ENCODE measurements at regions not wholly inside any gene's neighbourhood (a gene's known extent, or its start where the extent isn't known, plus 50 kb on each side); places are given as distances from the start of the nearest gene placed in this dataset.
"Not testable (repeated sequence)": the region's sequence is repeated elsewhere in the genome, so short reads cannot be mapped to it uniquely, and the experiment has no call there.

GRCh38 chr18:47690778-47691177 lies 239.7 kb downstream of the SMAD2 start:
- DNase-seq; in situ Hi-C loops (cut with HindIII; ENCODE audit: low pct_ligation_motif_present, low pct_unique_long_range_greater_than_20kb, low sequenced_read_pairs): not testable (repeated sequence)

- in situ Hi-C loops (cut with HindIII; ENCODE audit: low pct_ligation_motif_present, low pct_unique_long_range_greater_than_20kb, low sequenced_read_pairs), result no loop called here
- DNase-seq, result no peak
Measured at GRCh38 chr18:47689371-47689770, 241.1 kb downstream of the SMAD2 start.

- in situ Hi-C loops (cut with HindIII; ENCODE audit: low pct_ligation_motif_present, low pct_unique_long_range_greater_than_20kb, low sequenced_read_pairs), result no loop called here
- no peak for DNase-seq
Measured at GRCh38 chr18:47686806-47687205, 243.7 kb downstream of the SMAD2 start.

- no peak for DNase-seq
- in situ Hi-C loops (cut with HindIII; ENCODE audit: low pct_ligation_motif_present, low pct_unique_long_range_greater_than_20kb, low sequenced_read_pairs), result no loop called here
Measured at GRCh38 chr18:47683774-47684173, 246.7 kb downstream of the SMAD2 start.

- in situ Hi-C loops (cut with HindIII; ENCODE audit: low pct_ligation_motif_present, low pct_unique_long_range_greater_than_20kb, low sequenced_read_pairs), result no loop called here
- no peak for DNase-seq
Measured at GRCh38 chr18:47682876-47683275, 247.6 kb downstream of the SMAD2 start.

- in situ Hi-C loops (cut with HindIII; ENCODE audit: low pct_ligation_motif_present, low pct_unique_long_range_greater_than_20kb, low sequenced_read_pairs), result no loop called here
- DNase-seq, result no peak
Measured at GRCh38 chr18:47680488-47680887, 250.0 kb downstream of the SMAD2 start.

- in situ Hi-C loops (cut with HindIII; ENCODE audit: low pct_ligation_motif_present, low pct_unique_long_range_greater_than_20kb, low sequenced_read_pairs), result no loop called here
- no peak for DNase-seq
Measured at GRCh38 chr18:47679864-47680263, 250.6 kb downstream of the SMAD2 start.

GRCh38 chr18:47677952-47678351 lies 252.5 kb downstream of the SMAD2 start:
- no peak for DNase-seq
- in situ Hi-C loops (cut with HindIII; ENCODE audit: low pct_ligation_motif_present, low pct_unique_long_range_greater_than_20kb, low sequenced_read_pairs), result no loop called here

- no peak for DNase-seq
- in situ Hi-C loops (cut with HindIII; ENCODE audit: low pct_ligation_motif_present, low pct_unique_long_range_greater_than_20kb, low sequenced_read_pairs), result no loop called here
Measured at GRCh38 chr18:47669815-47670214, 260.6 kb downstream of the SMAD2 start.

- no peak for DNase-seq
- in situ Hi-C loops (cut with HindIII; ENCODE audit: low pct_ligation_motif_present, low pct_unique_long_range_greater_than_20kb, low sequenced_read_pairs), result no loop called here
Measured at GRCh38 chr18:47658498-47658897, 272.0 kb downstream of the SMAD2 start.

- in situ Hi-C loops (cut with HindIII; ENCODE audit: low pct_ligation_motif_present, low pct_unique_long_range_greater_than_20kb, low sequenced_read_pairs), result no loop called here
- no peak for DNase-seq
Measured at GRCh38 chr18:47654988-47655387, 275.5 kb downstream of the SMAD2 start.

GRCh38 chr18:47644896-47645295 lies 285.6 kb downstream of the SMAD2 start:
- in situ Hi-C loops (cut with HindIII; ENCODE audit: low pct_ligation_motif_present, low pct_unique_long_range_greater_than_20kb, low sequenced_read_pairs), result no loop called here
- no peak for DNase-seq

- in situ Hi-C loops (cut with HindIII; ENCODE audit: low pct_ligation_motif_present, low pct_unique_long_range_greater_than_20kb, low sequenced_read_pairs); DNase-seq: not testable (repeated sequence)
Measured at GRCh38 chr18:47637551-47637950, 292.9 kb downstream of the SMAD2 start.

- no peak for DNase-seq
- in situ Hi-C loops (cut with HindIII; ENCODE audit: low pct_ligation_motif_present, low pct_unique_long_range_greater_than_20kb, low sequenced_read_pairs), result no loop called here
Measured at GRCh38 chr18:47635416-47635815, 295.0 kb downstream of the SMAD2 start.

GRCh38 chr18:47632970-47633635 lies 297.4 kb downstream of the SMAD2 start:
- in situ Hi-C loops (cut with HindIII; ENCODE audit: low pct_ligation_motif_present, low pct_unique_long_range_greater_than_20kb, low sequenced_read_pairs), result no loop called here
- no peak for DNase-seq

- in situ Hi-C loops (cut with HindIII; ENCODE audit: low pct_ligation_motif_present, low pct_unique_long_range_greater_than_20kb, low sequenced_read_pairs), result no loop called here
Measured at GRCh38 chr18:47628893-47629292, 301.6 kb downstream of the SMAD2 start.

GRCh38 chr18:47628240-47628781 lies 302.1 kb downstream of the SMAD2 start:
- DNase-seq, result no peak
- in situ Hi-C loops (cut with HindIII; ENCODE audit: low pct_ligation_motif_present, low pct_unique_long_range_greater_than_20kb, low sequenced_read_pairs), result no loop called here

More at GRCh38 chr18:47628893-47629292, 301.6 kb downstream of the SMAD2 start:
- no peak for DNase-seq

GRCh38 chr18:47627030-47627429 lies 303.4 kb downstream of the SMAD2 start:
- in situ Hi-C loops (cut with HindIII; ENCODE audit: low pct_ligation_motif_present, low pct_unique_long_range_greater_than_20kb, low sequenced_read_pairs), result no loop called here
- no peak for DNase-seq

- in situ Hi-C loops (cut with HindIII; ENCODE audit: low pct_ligation_motif_present, low pct_unique_long_range_greater_than_20kb, low sequenced_read_pairs), result no loop called here
Measured at GRCh38 chr18:47619771-47620448, 310.5 kb downstream of the SMAD2 start.

GRCh38 chr18:47618758-47619157 lies 311.7 kb downstream of the SMAD2 start:
- DNase-seq, result no peak
- in situ Hi-C loops (cut with HindIII; ENCODE audit: low pct_ligation_motif_present, low pct_unique_long_range_greater_than_20kb, low sequenced_read_pairs), result no loop called here

More at GRCh38 chr18:47619771-47620448, 310.5 kb downstream of the SMAD2 start:
- DNase-seq, result no peak

Measured in ACHN (cell line).